ENCODE measurements at regions not wholly inside any gene's neighbourhood (a gene's known extent, or its start where the extent isn't known, plus 50 kb on each side); places are given as distances from the start of the nearest gene placed in this dataset.
"Not testable (repeated sequence)": the region's sequence is repeated elsewhere in the genome, so short reads cannot be mapped to it uniquely, and the experiment has no call there.

DNA sequence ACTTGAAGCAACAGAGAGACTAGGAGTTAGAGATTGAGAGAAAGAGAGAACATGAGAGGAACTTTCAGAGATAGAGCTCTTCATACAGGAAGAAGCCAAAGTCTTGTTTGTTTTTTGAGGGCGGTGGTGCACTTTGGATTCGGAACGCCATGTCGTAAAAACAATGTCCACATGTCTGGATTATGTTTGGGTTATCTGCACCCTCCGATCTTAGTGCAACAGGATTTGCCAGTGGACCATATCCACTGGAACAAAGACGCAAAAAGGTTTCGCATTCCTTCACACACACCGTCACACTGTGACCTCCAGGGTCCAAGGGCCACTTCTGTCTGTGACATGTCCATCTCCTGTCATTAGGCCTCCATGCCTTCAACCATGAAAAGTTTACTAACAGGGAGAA, 141.8 kb upstream of the ATP11B start:
- Histone ChIP-seq H3K4me1 (no peaks in the 10 kb centered on the region), H3K27ac (replicated peaks in 1 of 4) (no peak overlapping the region), H3K36me3 (no peaks in the 10 kb centered on the region), H3K9me3 (no peaks in the 10 kb centered on the region), H3K27me3 (no peaks in the 10 kb centered on the region), H3K4me3 (no peak overlapping the region)
- no peak for DNase-seq (ENCODE audit: extremely low spot score)
- intact Hi-C loops (cut with DNase I), result no loop called here
- TF ChIP-seq POLR2A (IDR thresholded peaks at IDR 0.05; ENCODE audit: low read depth) (no peak), POLR2AphosphoS5 (IDR thresholded peaks at IDR 0.05) (no peak), EP300 (IDR thresholded peaks at IDR 0.05) (no peak)
- TF ChIP-seq, protein P1, sequence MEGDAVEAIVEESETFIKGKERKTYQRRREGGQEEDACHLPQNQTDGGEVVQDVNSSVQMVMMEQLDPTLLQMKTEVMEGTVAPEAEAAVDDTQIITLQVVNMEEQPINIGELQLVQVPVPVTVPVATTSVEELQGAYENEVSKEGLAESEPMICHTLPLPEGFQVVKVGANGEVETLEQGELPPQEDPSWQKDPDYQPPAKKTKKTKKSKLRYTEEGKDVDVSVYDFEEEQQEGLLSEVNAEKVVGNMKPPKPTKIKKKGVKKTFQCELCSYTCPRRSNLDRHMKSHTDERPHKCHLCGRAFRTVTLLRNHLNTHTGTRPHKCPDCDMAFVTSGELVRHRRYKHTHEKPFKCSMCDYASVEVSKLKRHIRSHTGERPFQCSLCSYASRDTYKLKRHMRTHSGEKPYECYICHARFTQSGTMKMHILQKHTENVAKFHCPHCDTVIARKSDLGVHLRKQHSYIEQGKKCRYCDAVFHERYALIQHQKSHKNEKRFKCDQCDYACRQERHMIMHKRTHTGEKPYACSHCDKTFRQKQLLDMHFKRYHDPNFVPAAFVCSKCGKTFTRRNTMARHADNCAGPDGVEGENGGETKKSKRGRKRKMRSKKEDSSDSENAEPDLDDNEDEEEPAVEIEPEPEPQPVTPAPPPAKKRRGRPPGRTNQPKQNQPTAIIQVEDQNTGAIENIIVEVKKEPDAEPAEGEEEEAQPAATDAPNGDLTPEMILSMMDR (IDR thresholded peaks at IDR 0.05), result no peak
- 84% methylated on average over 8 of the region's 8 CpGs for WGBS

DNA sequence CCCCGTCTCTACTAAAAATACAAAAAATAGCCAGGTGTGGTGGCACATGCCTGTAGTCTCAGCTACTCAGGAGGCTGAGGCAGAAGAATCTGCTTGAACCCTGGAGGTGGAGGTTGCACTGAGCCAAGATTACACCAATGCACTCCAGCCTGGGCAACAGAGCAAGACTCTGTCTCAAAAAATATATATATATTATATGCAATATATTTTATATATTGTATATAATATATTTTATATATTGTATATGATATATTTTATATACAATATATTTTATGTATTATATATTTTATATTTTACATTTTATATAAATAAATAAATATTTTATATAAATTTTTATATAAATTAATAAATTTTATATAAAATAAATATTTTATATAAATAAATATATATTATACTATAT, 140.2 kb upstream of the ATP11B start:
- H3K4me3 ChIP-seq; H3K4me1 ChIP-seq; H3K27me3 ChIP-seq; intact Hi-C loops (cut with DNase I); H3K36me3 ChIP-seq; H3K27ac ChIP-seq (replicated peaks in 1 of 4); DNase-seq (ENCODE audit: extremely low spot score); H3K9me3 ChIP-seq: not testable (repeated sequence)
- WGBS, result 100% methylated on average over 1 of the region's 1 CpG

DNA sequence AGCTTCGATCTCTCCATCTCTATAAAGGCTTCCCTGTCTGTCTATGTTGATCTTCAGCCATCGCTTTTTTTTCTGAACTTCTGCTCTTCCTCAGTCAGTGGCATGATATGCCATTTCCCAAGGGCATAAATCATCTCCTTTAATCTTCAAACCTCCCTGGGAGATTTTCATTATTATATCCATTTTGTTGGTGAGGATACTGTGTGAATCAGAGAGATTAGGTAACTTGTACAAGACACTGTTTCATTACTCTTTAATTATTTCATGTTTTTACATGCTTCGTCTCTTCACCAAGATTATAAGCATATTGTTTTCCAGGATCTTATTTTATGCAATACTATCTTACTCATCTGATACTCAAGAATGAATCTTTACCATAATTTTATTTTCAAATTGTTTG, 124.8 kb upstream of the ATP11B start:
- Histone ChIP-seq H3K27ac (replicated peaks in 1 of 4) (no peak overlapping the region), H3K4me3 (no peak overlapping the region), H3K4me1 (no peaks in the 10 kb centered on the region), H3K9me3 (peaks cover 0 to 4% (median 0%) of the 10 kb centered on the region in 4 donors), H3K36me3 (no peaks in the 10 kb centered on the region), H3K27me3 (peaks cover 0 to 10% (median 0%) of the 10 kb centered on the region in 4 donors)
- intact Hi-C loops (cut with DNase I), result no loop called here
- 90% methylated on average over 3 of the region's 3 CpGs for WGBS
- TF ChIP-seq, protein P1 (IDR thresholded peaks at IDR 0.05), result no peak
- TF ChIP-seq POLR2A (IDR thresholded peaks at IDR 0.05; ENCODE audit: low read depth), result no peak
- no peak for TF ChIP-seq EP300 (IDR thresholded peaks at IDR 0.05)
- no peak for TF ChIP-seq POLR2AphosphoS5 (IDR thresholded peaks at IDR 0.05)
- DNase-seq (ENCODE audit: extremely low spot score), result no peak

DNA sequence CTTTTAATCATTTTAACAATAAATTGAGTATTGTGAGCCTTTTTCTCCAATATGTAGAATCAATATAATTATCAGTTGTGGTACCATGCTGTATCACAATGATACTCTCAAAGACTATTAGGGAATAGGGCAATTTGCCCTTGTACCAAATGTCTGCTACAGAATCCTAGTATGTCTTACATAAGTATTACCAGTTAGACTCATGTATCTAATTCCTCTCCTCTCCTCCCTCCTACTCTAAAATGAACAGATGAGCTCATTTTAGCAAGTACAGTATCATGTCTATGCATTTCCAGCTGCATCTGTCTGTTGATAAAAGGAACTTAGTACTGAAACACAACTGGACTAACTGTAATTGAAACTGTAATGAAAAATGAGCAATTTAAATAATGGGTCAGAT, 124.3 kb upstream of the ATP11B start:
- H3K4me1 ChIP-seq, result no peaks in the 10 kb centered on the region

DNA sequence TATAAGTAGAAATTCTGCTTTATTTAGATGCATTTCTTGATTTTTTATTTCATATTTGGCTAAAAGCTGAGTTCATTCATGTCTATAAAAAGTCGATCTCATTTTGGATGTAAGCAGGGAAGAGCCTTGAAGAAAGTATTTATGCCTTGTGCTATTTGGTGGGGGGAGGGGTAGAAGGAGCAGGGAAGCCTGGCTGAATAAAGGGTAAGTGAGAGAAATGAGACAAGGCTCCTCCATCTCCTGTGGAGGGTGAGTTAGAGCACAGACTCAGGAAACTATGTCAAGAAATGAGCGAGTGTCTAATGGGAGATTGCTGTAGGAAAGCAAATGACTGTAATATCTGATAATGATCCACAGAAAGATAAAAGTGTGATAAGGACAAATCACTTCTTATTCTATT, 121.8 kb upstream of the ATP11B start:
- intact Hi-C loops (cut with DNase I), result no loop called here
- Histone ChIP-seq H3K9me3 (no peaks in the 10 kb centered on the region), H3K4me3 (no peak overlapping the region), H3K36me3 (no peaks in the 10 kb centered on the region), H3K4me1 (no peaks in the 10 kb centered on the region), H3K27me3 (peaks cover 0 to 25% (median 0%) of the 10 kb centered on the region in 4 donors), H3K27ac (replicated peaks in 1 of 4) (no peak overlapping the region)
- no peak for DNase-seq (ENCODE audit: extremely low spot score)
- TF ChIP-seq, protein P1 (IDR thresholded peaks at IDR 0.05), result no peak
- TF ChIP-seq POLR2AphosphoS5 (IDR thresholded peaks at IDR 0.05) (no peak), EP300 (IDR thresholded peaks at IDR 0.05) (no peak), POLR2A (IDR thresholded peaks at IDR 0.05; ENCODE audit: low read depth) (no peak)
- WGBS, result 64% methylated on average over 2 of the region's 2 CpGs

More for the DNA sequence above, 124.3 kb upstream of the ATP11B start:
- no peak overlapping the region for H3K4me3 ChIP-seq
- TF ChIP-seq EP300 (IDR thresholded peaks at IDR 0.05) (no peak), POLR2AphosphoS5 (IDR thresholded peaks at IDR 0.05) (no peak), POLR2A (IDR thresholded peaks at IDR 0.05; ENCODE audit: low read depth) (no peak)
- TF ChIP-seq, protein P1 (IDR thresholded peaks at IDR 0.05), result no peak
- no peaks in the 10 kb centered on the region for H3K9me3 ChIP-seq
- intact Hi-C loops (cut with DNase I), result no loop called here
- H3K36me3 ChIP-seq, result no peaks in the 10 kb centered on the region
- no peak for DNase-seq (ENCODE audit: extremely low spot score)
- H3K27me3 ChIP-seq, result peaks cover 0 to 10% (median 0%) of the 10 kb centered on the region in 4 donors
- H3K27ac ChIP-seq (replicated peaks in 1 of 4), result no peak overlapping the region

All from esophagus muscularis mucosa (tissue), 4 donors.